Ovary (tissue), 3 donors: ENCODE measurements at regions not wholly inside any gene's neighbourhood (a gene's known extent, or its start where the extent isn't known, plus 50 kb on each side); places are given as distances from the start of the nearest gene placed in this dataset.

Source experiments
- EP300 ChIP-seq: sonication (generic); formaldehyde crosslinking; IDR thresholded peaks from one replicate; pipeline ENCODE4 v1.6.1; 2017; ENCODE audit warnings: antibody characterized with exemption
- POLR2A ChIP-seq: fragments of 450-650 bp; IDR thresholded peaks from one replicate; pipeline ENCODE4 v1.6.1; 2017; ENCODE audit warnings: antibody characterized with exemption, mild to moderate bottlenecking, moderate library complexity
- TF ChIP-seq, protein P1 (sequence below), 3 donors: fragments of 450-650 bp in 2 of 3; fragments of 200-600 bp in 1 of 3; IDR thresholded peaks; one replicate each; pipeline versions ENCODE4 v1.5.1 to v1.8.0; 2016 to 2022; ENCODE audit warnings: antibody characterized with exemption in 3 of 3, mild to moderate bottlenecking in 1 of 3
- donor health status: DM: no; HTN: no; CAD: no.

DNA sequence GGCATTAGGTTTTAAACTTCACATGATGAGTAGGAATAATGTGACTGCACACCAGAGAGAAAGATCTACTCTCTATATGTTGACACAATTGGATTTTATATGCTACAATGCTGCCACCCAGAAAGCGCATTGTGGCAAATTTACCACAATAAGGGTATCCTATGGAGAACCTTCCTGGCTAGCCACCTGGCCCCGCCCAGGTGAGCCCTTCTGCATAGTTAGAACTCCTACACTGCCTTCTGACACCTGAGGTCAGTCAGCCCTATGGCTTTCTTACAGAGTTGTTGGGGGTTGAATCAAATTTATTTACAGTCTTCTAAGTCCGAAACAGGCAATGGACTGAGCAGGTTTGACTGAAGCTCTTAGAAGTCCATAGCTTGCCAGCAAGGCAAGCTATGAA, 153.8 kb upstream of the S100G start:
- TF ChIP-seq, protein P1, sequence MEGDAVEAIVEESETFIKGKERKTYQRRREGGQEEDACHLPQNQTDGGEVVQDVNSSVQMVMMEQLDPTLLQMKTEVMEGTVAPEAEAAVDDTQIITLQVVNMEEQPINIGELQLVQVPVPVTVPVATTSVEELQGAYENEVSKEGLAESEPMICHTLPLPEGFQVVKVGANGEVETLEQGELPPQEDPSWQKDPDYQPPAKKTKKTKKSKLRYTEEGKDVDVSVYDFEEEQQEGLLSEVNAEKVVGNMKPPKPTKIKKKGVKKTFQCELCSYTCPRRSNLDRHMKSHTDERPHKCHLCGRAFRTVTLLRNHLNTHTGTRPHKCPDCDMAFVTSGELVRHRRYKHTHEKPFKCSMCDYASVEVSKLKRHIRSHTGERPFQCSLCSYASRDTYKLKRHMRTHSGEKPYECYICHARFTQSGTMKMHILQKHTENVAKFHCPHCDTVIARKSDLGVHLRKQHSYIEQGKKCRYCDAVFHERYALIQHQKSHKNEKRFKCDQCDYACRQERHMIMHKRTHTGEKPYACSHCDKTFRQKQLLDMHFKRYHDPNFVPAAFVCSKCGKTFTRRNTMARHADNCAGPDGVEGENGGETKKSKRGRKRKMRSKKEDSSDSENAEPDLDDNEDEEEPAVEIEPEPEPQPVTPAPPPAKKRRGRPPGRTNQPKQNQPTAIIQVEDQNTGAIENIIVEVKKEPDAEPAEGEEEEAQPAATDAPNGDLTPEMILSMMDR (IDR thresholded peaks at IDR 0.05): no peak
- TF ChIP-seq POLR2A (no peak), EP300 (no peak)
